ENCODE measurements at regions not wholly inside any gene's neighbourhood (a gene's known extent, or its start where the extent isn't known, plus 50 kb on each side); places are given as distances from the start of the nearest gene placed in this dataset.
"Not testable (repeated sequence)": the region's sequence is repeated elsewhere in the genome, so short reads cannot be mapped to it uniquely, and the experiment has no call there.

GRCh38 chr5:12109075-12109688, 204.9 kb upstream of the CTNND2 start:
- Mint-ChIP-seq H3K4me1 (no peaks in the 10 kb centered on the region), H3K4me3 (no peak overlapping the region), H3K36me3 (no peaks in the 10 kb centered on the region), H3K27ac (no peak overlapping the region), H3K27me3 (no peaks in the 10 kb centered on the region), H3K9me3 (no peaks in the 10 kb centered on the region)
- DNase-seq (no peak), ATAC-seq (replicated peaks) (no peak)

GRCh38 chr5:12102151-12102550, 197.9 kb upstream of the CTNND2 start:
- no peaks in the 10 kb centered on the region for H3K27me3 Mint-ChIP-seq
- H3K4me3 Mint-ChIP-seq: no peak overlapping the region
- no peak overlapping the region for H3K27ac Mint-ChIP-seq
- ATAC-seq (replicated peaks): no peak
- H3K9me3 Mint-ChIP-seq: peaks cover 8 to 10% of the 10 kb centered on the region in 2 donors
- H3K4me1 Mint-ChIP-seq: no peaks in the 10 kb centered on the region
- no peak for DNase-seq
- no peaks in the 10 kb centered on the region for H3K36me3 Mint-ChIP-seq

- no peaks in the 10 kb centered on the region for H3K27me3 Mint-ChIP-seq
- peaks cover 8 to 10% of the 10 kb centered on the region in 2 donors for H3K9me3 Mint-ChIP-seq
- no peak overlapping the region for H3K4me3 Mint-ChIP-seq
- DNase-seq: no peak
- H3K36me3 Mint-ChIP-seq: no peaks in the 10 kb centered on the region
- ATAC-seq (replicated peaks): no peak
- no peaks in the 10 kb centered on the region for H3K4me1 Mint-ChIP-seq
- no peak overlapping the region for H3K27ac Mint-ChIP-seq
Measured at GRCh38 chr5:12100542-12100941, 196.3 kb upstream of the CTNND2 start.

- H3K36me3 Mint-ChIP-seq: no peaks in the 10 kb centered on the region
- DNase-seq (no peak), ATAC-seq (replicated peaks) (no peak)
- H3K4me3 Mint-ChIP-seq: no peak overlapping the region
- no peak overlapping the region for H3K27ac Mint-ChIP-seq
- no peaks in the 10 kb centered on the region for H3K27me3 Mint-ChIP-seq
- peaks cover 8 to 10% of the 10 kb centered on the region in 2 donors for H3K9me3 Mint-ChIP-seq
- H3K4me1 Mint-ChIP-seq: no peaks in the 10 kb centered on the region
Measured at GRCh38 chr5:12099296-12099695, 195.1 kb upstream of the CTNND2 start.

GRCh38 chr5:12095808-12096281, 191.6 kb upstream of the CTNND2 start:
- H3K9me3 Mint-ChIP-seq: peaks cover 8 to 10% of the 10 kb centered on the region in 2 donors

GRCh38 chr5:12093586-12093985, 189.3 kb upstream of the CTNND2 start:
- ATAC-seq (replicated peaks) (no peak), DNase-seq (no peak)
- no peaks in the 10 kb centered on the region for H3K4me1 Mint-ChIP-seq
- peaks cover 0 to 3% of the 10 kb centered on the region in 2 donors for H3K9me3 Mint-ChIP-seq
- H3K4me3 Mint-ChIP-seq: no peak overlapping the region
- H3K36me3 Mint-ChIP-seq: no peaks in the 10 kb centered on the region
- H3K27ac Mint-ChIP-seq: no peak overlapping the region
- H3K27me3 Mint-ChIP-seq: no peaks in the 10 kb centered on the region

More at GRCh38 chr5:12095808-12096281, 191.6 kb upstream of the CTNND2 start:
- Mint-ChIP-seq H3K36me3 (no peaks in the 10 kb centered on the region), H3K27ac (no peak overlapping the region), H3K4me3 (no peak overlapping the region), H3K27me3 (no peaks in the 10 kb centered on the region), H3K4me1 (no peaks in the 10 kb centered on the region)
- DNase-seq: no peak
- ATAC-seq (replicated peaks): no peak

- Mint-ChIP-seq H3K4me1 (no peaks in the 10 kb centered on the region), H3K27ac (no peak overlapping the region), H3K36me3 (no peaks in the 10 kb centered on the region), H3K9me3 (peaks cover 13 to 14% of the 10 kb centered on the region in 2 donors), H3K4me3 (no peak overlapping the region), H3K27me3 (no peaks in the 10 kb centered on the region)
- ATAC-seq (replicated peaks) (no peak), DNase-seq (no peak)
Measured at GRCh38 chr5:12080761-12081160, 176.5 kb upstream of the CTNND2 start.

GRCh38 chr5:12078286-12078685, 174.0 kb upstream of the CTNND2 start:
- not testable (repeated sequence) for H3K4me1 Mint-ChIP-seq, H3K27ac Mint-ChIP-seq, H3K27me3 Mint-ChIP-seq

GRCh38 chr5:12073426-12073825, 169.2 kb upstream of the CTNND2 start:
- DNase-seq (no peak), ATAC-seq (replicated peaks) (no peak)
- H3K4me1 Mint-ChIP-seq: no peaks in the 10 kb centered on the region
- H3K9me3 Mint-ChIP-seq: peaks cover 0 to 2% of the 10 kb centered on the region in 2 donors
- H3K4me3 Mint-ChIP-seq: no peak overlapping the region
- no peak overlapping the region for H3K27ac Mint-ChIP-seq
- no peaks in the 10 kb centered on the region for H3K27me3 Mint-ChIP-seq
- no peaks in the 10 kb centered on the region for H3K36me3 Mint-ChIP-seq

More at GRCh38 chr5:12078286-12078685, 174.0 kb upstream of the CTNND2 start:
- H3K36me3 Mint-ChIP-seq; ATAC-seq (replicated peaks); DNase-seq; H3K4me3 Mint-ChIP-seq: not testable (repeated sequence)
- peaks cover 8 to 13% of the 10 kb centered on the region in 2 donors for H3K9me3 Mint-ChIP-seq

- Mint-ChIP-seq H3K4me1 (no peaks in the 10 kb centered on the region), H3K27ac (no peak overlapping the region), H3K9me3 (peaks cover 0 to 2% of the 10 kb centered on the region in 2 donors)
Measured at GRCh38 chr5:12072441-12072840, 168.2 kb upstream of the CTNND2 start.

GRCh38 chr5:12071455-12071854, 167.2 kb upstream of the CTNND2 start:
- Mint-ChIP-seq H3K36me3 (no peaks in the 10 kb centered on the region), H3K4me1 (no peaks in the 10 kb centered on the region), H3K27me3 (no peaks in the 10 kb centered on the region), H3K9me3 (peaks cover 0 to 5% of the 10 kb centered on the region in 2 donors), H3K4me3 (no peak overlapping the region), H3K27ac (no peak overlapping the region)
- no peak for DNase-seq
- no peak for ATAC-seq (replicated peaks)

More at GRCh38 chr5:12072441-12072840, 168.2 kb upstream of the CTNND2 start:
- DNase-seq (no peak), ATAC-seq (replicated peaks) (no peak)
- Mint-ChIP-seq H3K27me3 (no peaks in the 10 kb centered on the region), H3K36me3 (no peaks in the 10 kb centered on the region), H3K4me3 (no peak overlapping the region)

GRCh38 chr5:12023614-12024241, 119.5 kb upstream of the CTNND2 start:
- no peak for DNase-seq
- H3K4me3 Mint-ChIP-seq: no peak overlapping the region
- no peak overlapping the region for H3K27ac Mint-ChIP-seq
- peaks cover 0 to 7% of the 10 kb centered on the region in 2 donors for H3K9me3 Mint-ChIP-seq
- H3K36me3 Mint-ChIP-seq: no peaks in the 10 kb centered on the region
- no peaks in the 10 kb centered on the region for H3K27me3 Mint-ChIP-seq
- H3K4me1 Mint-ChIP-seq: no peaks in the 10 kb centered on the region
- ATAC-seq (replicated peaks): peak in 1 of 2 donors; percentile 38

- H3K4me1 Mint-ChIP-seq: no peaks in the 10 kb centered on the region
- no peaks in the 10 kb centered on the region for H3K27me3 Mint-ChIP-seq
- ATAC-seq (replicated peaks): no peak
- H3K4me3 Mint-ChIP-seq: no peak overlapping the region
- H3K27ac Mint-ChIP-seq: no peak overlapping the region
- no peak for DNase-seq
- H3K9me3 Mint-ChIP-seq: no peaks in the 10 kb centered on the region
- no peaks in the 10 kb centered on the region for H3K36me3 Mint-ChIP-seq
Measured at GRCh38 chr5:12022444-12022843, 118.2 kb upstream of the CTNND2 start.

- Mint-ChIP-seq H3K27ac (no peak overlapping the region), H3K4me1 (no peaks in the 10 kb centered on the region), H3K9me3 (no peaks in the 10 kb centered on the region), H3K4me3 (no peak overlapping the region), H3K27me3 (no peaks in the 10 kb centered on the region), H3K36me3 (no peaks in the 10 kb centered on the region)
- ATAC-seq (replicated peaks) (no peak), DNase-seq (no peak)
Measured at GRCh38 chr5:12019306-12019705, 115.1 kb upstream of the CTNND2 start.

- Mint-ChIP-seq H3K4me3 (no peak overlapping the region), H3K4me1 (no peaks in the 10 kb centered on the region), H3K9me3 (no peaks in the 10 kb centered on the region), H3K27ac (no peak overlapping the region), H3K36me3 (no peaks in the 10 kb centered on the region), H3K27me3 (no peaks in the 10 kb centered on the region)
- DNase-seq (no peak), ATAC-seq (replicated peaks) (no peak)
Measured at GRCh38 chr5:12017007-12017406, 112.8 kb upstream of the CTNND2 start.
